Smooth muscle cell (in vitro differentiated cells): ENCODE measurements at regions not wholly inside any gene's neighbourhood (a gene's known extent, or its start where the extent isn't known, plus 50 kb on each side); places are given as distances from the start of the nearest gene placed in this dataset.

Source experiments
- DNase-seq: peaks from one replicate; lab custom pipeline; 2025; ENCODE audit not compliant: unreplicated experiment; lab: John Stamatoyannopoulos, UW
- H2AFZ ChIP-seq: fragments of 200-600 bp; sonication (generic); 2 replicates; pipeline ENCODE4 v1.6.0; 2016; ENCODE audit warnings: antibody characterized with exemption, low read depth, mild to moderate bottlenecking
- H3F3A ChIP-seq: fragments of 200-600 bp; sonication (generic); 2 replicates; pipeline ENCODE4 v1.6.0; 2017; ENCODE audit warnings: antibody characterized with exemption, low read depth
- H3K27ac ChIP-seq: fragments of 200-600 bp; sonication (generic); 2 replicates; pipeline ENCODE4 v1.5.1; 2016; ENCODE audit warnings: low read depth, mild to moderate bottlenecking
- H3K27me3 ChIP-seq: fragments of 200-600 bp; sonication (generic); 2 replicates; pipeline ENCODE4 v1.6.1; 2016; ENCODE audit warnings: low read depth, mild to moderate bottlenecking
- H3K36me3 ChIP-seq: fragments of 200-600 bp; sonication (generic); 2 replicates; pipeline ENCODE4 v1.5.1; 2016; ENCODE audit warnings: low read depth
- H3K4me1 ChIP-seq: fragments of 200-600 bp; sonication (generic); 2 replicates; pipeline ENCODE4 v1.5.1; 2016; ENCODE audit warnings: low read depth
- H3K4me2 ChIP-seq: fragments of 200-600 bp; sonication (generic); 2 replicates; pipeline ENCODE4 v1.6.0; 2016; ENCODE audit warnings: mild to moderate bottlenecking
- H3K4me3 ChIP-seq: fragments of 200-600 bp; sonication (generic); 2 replicates; pipeline ENCODE4 v1.5.1; 2016; ENCODE audit warnings: mild to moderate bottlenecking
- H3K79me2 ChIP-seq: fragments of 200-600 bp; sonication (generic); 2 replicates; pipeline ENCODE4 v1.6.0; 2016; ENCODE audit warnings: low read depth, mild to moderate bottlenecking
- H3K9ac ChIP-seq: fragments of 200-600 bp; sonication (generic); 2 replicates; pipeline ENCODE4 v1.6.0; 2016; ENCODE audit warnings: low read depth
- H3K9me3 ChIP-seq: fragments of 200-600 bp; sonication (generic); replicated peaks from 2 replicates; pipeline ENCODE4 v1.5.1; 2016; ENCODE audit warnings: low read depth
- H4K20me1 ChIP-seq: fragments of 200-600 bp; sonication (generic); 2 replicates; pipeline ENCODE4 v1.6.0; 2016; ENCODE audit warnings: low read depth
- CTCF ChIP-seq: fragments of 200-600 bp; sonication (generic); IDR thresholded peaks from 2 replicates; pipeline ENCODE4 v1.5.1; 2017; ENCODE audit warnings: borderline replicate concordance, mild to moderate bottlenecking, antibody characterized with exemption; ENCODE audit not compliant: insufficient read depth, poor library complexity, severe bottlenecking
- WGBS: methylation state at CpG from one replicate; pipeline ENCODE4 v1.1.7; 2016; ENCODE audit warnings: low lambda C conversion rate; 5-methylcytosine and 5-hydroxymethylcytosine counted together

- no peak for TF ChIP-seq CTCF
Observed at GRCh38 chr1:38466487-38466886, 393.1 kb downstream of the RRAGC start.

GRCh38 chr1:38465460-38465859, 394.1 kb downstream of the RRAGC start:
- no peak for DNase-seq
- TF ChIP-seq CTCF = no peak
- Histone ChIP-seq H3K36me3 (no peaks in the 10 kb centered on the region), H3K9me3 (no peaks in the 10 kb centered on the region), H2AFZ (no peak overlapping the region), H3K27me3 (peaks cover 8% of the 10 kb centered on the region), H3K27ac (no peak overlapping the region), H3K79me2 (no peaks in the 10 kb centered on the region), H4K20me1 (no peaks in the 10 kb centered on the region), H3K4me1 (peaks cover 9% of the 10 kb centered on the region), H3K9ac (no peak overlapping the region), H3K4me2 (no peak overlapping the region), H3K4me3 (no peak overlapping the region), H3F3A (no peaks in the 10 kb centered on the region)
- 65% methylated on average over 4 of the region's 4 CpGs for WGBS

More at GRCh38 chr1:38466487-38466886, 393.1 kb downstream of the RRAGC start:
- Histone ChIP-seq H3K4me2 (no peak overlapping the region), H3K9me3 (no peaks in the 10 kb centered on the region), H3F3A (no peaks in the 10 kb centered on the region), H3K27ac (no peak overlapping the region), H3K27me3 (peaks cover 18% of the 10 kb centered on the region), H4K20me1 (no peaks in the 10 kb centered on the region), H3K4me1 (peaks cover 9% of the 10 kb centered on the region), H3K4me3 (no peak overlapping the region), H3K9ac (no peak overlapping the region), H3K79me2 (no peaks in the 10 kb centered on the region), H2AFZ (no peak overlapping the region), H3K36me3 (no peaks in the 10 kb centered on the region)
- 84% methylated on average over 2 of the region's 2 CpGs for WGBS
- DNase-seq = no peak

- no peak for TF ChIP-seq CTCF
- Histone ChIP-seq H3K36me3 (no peaks in the 10 kb centered on the region), H3K9me3 (no peaks in the 10 kb centered on the region), H3K9ac (no peak overlapping the region), H3K79me2 (no peaks in the 10 kb centered on the region), H2AFZ (no peak overlapping the region), H3K4me2 (no peak overlapping the region), H4K20me1 (no peaks in the 10 kb centered on the region), H3K27ac (no peak overlapping the region), H3K4me3 (no peak overlapping the region), H3F3A (no peaks in the 10 kb centered on the region), H3K27me3 (peaks cover 8% of the 10 kb centered on the region), H3K4me1 (peaks cover 9% of the 10 kb centered on the region)
- no peak for DNase-seq
- whole genome bisulfite sequencing = 65% methylated on average over 7 of the region's 7 CpGs
Observed at GRCh38 chr1:38464071-38464661, 395.4 kb downstream of the RRAGC start.

- no peaks in the 10 kb centered on the region for H4K20me1 ChIP-seq
- TF ChIP-seq CTCF = no peak
- H2AFZ ChIP-seq = no peak overlapping the region
- H3K4me3 ChIP-seq = no peak overlapping the region
- peaks cover 8% of the 10 kb centered on the region for H3K27me3 ChIP-seq
- H3K4me2 ChIP-seq = no peak overlapping the region
- no peaks in the 10 kb centered on the region for H3K79me2 ChIP-seq
- H3K4me1 ChIP-seq = peaks cover 9% of the 10 kb centered on the region
- no peak overlapping the region for H3K9ac ChIP-seq
- no peaks in the 10 kb centered on the region for H3K9me3 ChIP-seq
- H3K27ac ChIP-seq = no peak overlapping the region
- no peaks in the 10 kb centered on the region for H3F3A ChIP-seq
- H3K36me3 ChIP-seq = no peaks in the 10 kb centered on the region
- no peak for DNase-seq
Observed at GRCh38 chr1:38463074-38463473, 396.5 kb downstream of the RRAGC start.
